ENCODE measurements at regions not wholly inside any gene's neighbourhood (a gene's known extent, or its start where the extent isn't known, plus 50 kb on each side); places are given as distances from the start of the nearest gene placed in this dataset.
"Not testable (repeated sequence)": the region's sequence is repeated elsewhere in the genome, so short reads cannot be mapped to it uniquely, and the experiment has no call there.

DNA sequence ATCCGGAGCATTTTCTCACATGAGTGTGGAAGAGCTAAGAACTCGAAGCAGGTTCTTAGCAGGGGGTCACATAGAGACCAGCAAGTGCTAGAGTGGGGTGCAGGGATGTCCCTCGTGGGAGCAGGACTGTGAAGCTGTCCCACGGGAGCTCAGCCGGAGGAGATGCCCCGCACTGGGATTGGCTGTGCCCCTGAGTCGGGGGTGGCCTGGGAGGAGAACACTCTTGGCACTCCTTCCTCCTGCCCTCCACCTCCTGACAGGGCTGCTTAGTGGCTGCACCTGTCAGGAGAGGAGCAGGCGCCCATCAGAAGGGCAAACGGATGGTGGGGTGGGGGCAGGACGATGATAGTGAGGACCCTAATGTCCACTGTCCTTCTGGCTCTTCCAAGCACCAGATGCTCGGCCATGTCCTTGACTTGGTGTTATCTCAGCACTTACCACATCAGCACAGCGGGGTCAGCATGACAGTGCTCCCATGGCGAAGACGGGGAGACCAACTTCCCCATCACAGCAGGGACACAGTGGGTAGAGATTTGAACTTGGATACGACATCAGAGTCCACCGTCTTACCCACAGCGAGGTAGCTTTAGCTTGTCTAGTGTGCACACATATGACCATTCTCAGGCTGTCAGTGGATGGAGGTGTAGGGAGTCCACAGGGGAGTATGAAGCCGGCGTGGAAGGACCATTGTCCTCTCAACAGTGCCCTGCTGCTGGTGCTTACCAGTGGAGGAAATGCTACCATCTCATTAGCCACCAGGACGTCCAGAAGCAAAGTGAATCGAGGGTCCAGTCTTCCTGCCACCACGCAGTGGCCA lies 142.5 kb upstream of the SHH start:
- DNase-seq (ENCODE audit: low spot score): no peak

GRCh38 chr7:155953781-155954549 lies 141.7 kb upstream of the SHH start:
- DNase-seq (ENCODE audit: low spot score): peak; percentile 88

GRCh38 chr7:155953501-155953778 lies 141.2 kb upstream of the SHH start:
- DNase-seq (ENCODE audit: low spot score): no peak

DNA sequence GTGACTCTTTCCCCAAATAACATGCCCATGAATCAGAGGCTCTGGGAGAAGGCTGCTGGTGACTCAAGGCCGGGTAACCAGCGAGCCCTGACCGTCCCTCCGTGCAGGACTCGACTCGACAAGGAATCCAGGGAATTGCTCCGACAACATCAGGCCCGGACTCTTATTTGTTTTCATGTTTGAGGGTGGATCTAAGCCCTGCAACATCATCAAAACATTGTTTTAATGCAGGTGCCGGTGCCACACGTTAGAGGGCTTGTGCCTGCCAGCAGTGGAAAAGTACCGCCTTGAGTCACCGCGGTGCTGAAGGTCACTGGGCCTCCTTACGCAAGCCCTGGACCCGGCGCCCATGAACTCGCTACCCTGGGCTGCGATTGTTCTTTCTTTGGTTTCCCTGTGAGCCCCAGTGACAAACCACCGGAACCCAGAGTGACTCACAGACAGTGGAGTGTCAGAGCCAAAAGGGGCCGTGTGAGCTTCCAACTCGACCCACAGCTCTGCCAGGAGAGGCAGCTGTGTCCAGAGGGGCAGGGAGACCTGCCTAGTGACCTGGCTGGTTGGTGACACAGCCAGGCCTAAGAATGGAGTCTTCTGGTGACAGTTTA lies 139.4 kb upstream of the SHH start:
- peak; percentile 99 for DNase-seq (ENCODE audit: low spot score)

DNA sequence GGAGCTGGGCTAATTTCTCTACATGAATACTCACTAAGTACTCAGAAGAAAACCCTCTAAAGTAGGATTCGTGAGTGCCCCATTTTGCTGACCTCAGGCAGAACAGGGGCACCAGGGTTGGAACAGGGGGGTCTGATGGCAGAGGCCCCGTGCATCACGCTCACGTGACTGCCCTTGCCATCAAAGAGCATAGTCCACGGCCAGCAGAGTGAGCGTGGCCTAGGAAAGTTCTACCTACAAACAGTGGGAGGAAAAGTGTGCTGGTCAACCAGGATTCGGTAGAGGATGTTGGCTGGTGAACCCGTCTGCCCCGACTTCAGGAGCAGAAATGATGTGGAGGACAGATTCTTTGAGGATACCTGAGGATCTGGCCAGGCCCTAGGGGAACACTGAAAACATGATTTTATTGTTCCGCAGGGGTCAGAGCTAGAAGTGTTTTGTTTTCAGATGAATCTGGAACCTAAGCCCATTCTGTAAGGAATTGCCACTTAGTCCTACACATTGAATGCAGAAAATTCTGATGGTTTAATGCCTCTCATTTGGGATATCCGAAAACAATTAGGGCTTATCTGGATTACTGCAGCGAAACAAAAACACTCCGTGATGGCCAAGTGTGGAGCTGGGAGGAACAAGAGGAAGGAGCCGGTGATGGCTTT lies 138.8 kb upstream of the SHH start:
- no peak for DNase-seq (ENCODE audit: low spot score)

DNA sequence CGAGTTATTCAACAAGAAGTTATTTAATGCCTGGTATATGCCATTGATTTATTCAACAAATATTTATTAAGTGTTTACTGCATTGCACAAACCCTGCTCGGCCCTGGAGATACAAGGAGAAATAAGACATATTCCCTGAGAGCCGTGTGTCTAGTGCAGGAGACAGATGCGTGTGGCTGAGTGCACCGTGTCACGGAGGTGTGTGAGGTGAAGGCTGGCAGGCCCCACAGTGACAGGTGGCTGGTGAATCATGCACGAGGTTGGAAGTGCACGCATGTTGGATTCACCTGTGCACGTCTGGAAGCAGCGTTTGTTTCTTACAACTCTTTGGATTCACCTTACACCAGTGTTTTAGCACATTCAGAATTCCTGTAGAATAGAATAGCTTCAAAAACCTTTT lies 136.6 kb upstream of the SHH start:
- DNase-seq (ENCODE audit: low spot score): no peak

- no peak for DNase-seq (ENCODE audit: low spot score)
These were observed 136.2 kb upstream of the SHH start for GRCh38 chr7:155948423-155948822.

GRCh38 chr7:155947051-155947450 lies 134.8 kb upstream of the SHH start:
- no peak for DNase-seq (ENCODE audit: low spot score)

DNA sequence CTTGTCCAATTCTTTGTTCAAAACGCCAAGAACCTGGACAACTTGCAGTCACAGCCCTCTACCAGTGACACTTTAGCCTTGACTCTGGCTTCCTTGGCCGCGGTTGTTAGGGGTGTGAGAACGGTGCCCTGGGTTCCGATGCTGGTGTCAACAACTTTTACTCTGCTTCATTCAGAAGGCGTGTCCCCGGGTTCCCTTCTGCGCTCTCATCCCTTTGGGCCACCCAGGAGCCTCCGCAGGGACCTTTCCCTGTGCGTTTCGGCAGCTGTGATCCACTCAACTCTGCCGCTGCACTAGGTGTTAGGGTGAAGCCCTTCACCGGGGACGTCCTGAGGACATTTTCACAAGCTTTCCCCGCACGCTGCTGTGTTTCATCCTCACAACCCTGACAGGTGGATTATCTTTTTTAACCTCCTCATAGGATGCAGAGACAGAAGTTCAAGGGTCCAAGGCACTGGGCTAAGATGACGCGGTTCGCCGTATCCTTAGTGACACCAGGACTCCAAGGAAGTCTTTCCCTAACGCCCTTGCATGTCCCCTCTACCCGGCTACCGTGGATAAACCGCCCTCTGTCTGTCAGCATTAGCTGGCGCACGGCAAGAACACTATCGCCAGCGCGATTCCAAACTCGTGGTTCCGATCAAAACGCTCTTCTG lies 133.5 kb upstream of the SHH start:
- no peak for DNase-seq (ENCODE audit: low spot score)

DNA sequence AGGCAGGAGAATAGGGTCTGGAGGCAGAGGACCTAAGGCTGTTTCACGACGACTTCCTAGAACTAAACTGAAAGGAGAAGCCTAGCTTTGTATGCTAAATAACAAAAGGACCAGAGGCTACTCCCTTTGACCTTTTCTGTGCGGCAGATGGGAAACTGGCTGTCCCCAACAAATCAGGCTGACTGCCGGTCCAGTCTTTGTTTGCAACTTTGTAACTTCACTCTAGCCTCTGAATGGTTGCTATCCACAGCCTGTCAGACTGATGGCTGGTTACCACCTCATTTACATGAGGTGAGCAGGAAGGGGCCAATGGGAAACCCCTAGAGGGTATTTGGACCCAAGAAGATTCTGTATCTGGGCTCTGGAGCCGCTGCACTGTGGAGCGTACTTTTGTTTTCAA lies 132.6 kb upstream of the SHH start:
- no peak for DNase-seq (ENCODE audit: low spot score)

- DNase-seq (ENCODE audit: low spot score): no peak
These were observed 131.1 kb upstream of the SHH start for GRCh38 chr7:155943251-155943899.

- no peak for DNase-seq (ENCODE audit: low spot score)
These were observed 130.1 kb upstream of the SHH start for GRCh38 chr7:155942226-155942950.

DNA sequence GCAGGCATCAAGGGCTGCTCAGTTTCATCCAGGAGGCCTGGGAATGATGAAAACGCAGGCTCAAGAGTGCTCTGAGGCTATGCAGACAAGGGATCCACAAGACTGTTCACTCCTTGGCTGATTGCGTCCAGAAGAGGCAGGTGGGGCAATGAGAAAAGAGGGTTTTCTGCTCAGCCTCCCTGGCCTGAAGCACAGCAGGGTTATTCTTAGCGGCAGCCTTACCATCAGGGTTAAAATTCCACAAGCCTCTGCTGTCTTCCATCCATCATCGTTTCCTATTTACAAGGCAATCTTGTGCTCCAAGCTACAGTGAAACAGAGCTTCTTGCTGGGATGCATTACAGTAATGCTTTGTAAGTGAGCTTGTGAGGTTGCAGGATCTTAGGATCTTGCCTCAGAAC lies 129.4 kb upstream of the SHH start:
- no peak for DNase-seq (ENCODE audit: low spot score)

DNA sequence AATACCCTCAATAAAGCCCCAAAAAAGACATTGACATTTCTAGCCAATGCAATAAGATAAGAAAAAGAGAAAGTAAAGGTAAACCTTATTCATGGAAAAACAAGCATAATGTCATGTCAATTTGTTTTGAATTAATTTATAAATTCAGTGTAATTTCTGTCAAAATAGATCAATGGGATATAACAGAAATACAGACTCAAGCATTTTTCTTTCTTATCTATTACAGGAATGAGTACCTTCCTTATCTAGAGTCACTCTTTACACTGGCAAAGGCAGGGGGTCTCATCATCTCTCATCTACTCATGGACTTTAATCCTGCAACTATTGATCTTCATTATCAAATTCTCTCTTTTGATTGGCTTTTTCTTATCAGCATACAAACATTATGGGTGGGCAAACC lies 127.1 kb upstream of the SHH start:
- no peak for DNase-seq (ENCODE audit: low spot score)

GRCh38 chr7:155938129-155938528 lies 125.9 kb upstream of the SHH start:
- DNase-seq (ENCODE audit: low spot score): no peak

DNA sequence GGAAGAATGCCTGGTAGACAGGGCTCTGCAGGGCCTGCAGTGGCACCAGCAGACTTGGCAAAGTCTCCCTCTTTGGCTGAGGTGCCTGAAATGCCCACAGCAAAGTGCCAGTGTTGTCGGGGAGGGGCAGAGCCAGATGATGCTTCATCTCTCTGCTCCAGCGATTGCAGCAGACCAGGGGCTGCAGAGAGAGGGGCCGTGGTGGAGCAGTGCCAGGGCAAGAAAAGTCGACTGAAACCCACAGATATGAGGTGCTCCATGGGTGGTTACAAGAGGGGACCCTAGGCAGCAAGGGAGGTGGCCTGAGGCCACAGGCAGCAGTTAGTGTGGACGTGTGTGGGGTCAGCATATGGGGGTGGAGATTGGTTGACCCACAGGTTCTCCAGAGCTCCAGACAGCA lies 123.5 kb upstream of the SHH start:
- no peak for DNase-seq (ENCODE audit: low spot score)

GRCh38 chr7:155935005-155935557 lies 122.8 kb upstream of the SHH start:
- no peak for DNase-seq (ENCODE audit: low spot score)

GRCh38 chr7:155932324-155932723 lies 120.1 kb upstream of the SHH start:
- not testable (repeated sequence) for DNase-seq (ENCODE audit: low spot score)

DNA sequence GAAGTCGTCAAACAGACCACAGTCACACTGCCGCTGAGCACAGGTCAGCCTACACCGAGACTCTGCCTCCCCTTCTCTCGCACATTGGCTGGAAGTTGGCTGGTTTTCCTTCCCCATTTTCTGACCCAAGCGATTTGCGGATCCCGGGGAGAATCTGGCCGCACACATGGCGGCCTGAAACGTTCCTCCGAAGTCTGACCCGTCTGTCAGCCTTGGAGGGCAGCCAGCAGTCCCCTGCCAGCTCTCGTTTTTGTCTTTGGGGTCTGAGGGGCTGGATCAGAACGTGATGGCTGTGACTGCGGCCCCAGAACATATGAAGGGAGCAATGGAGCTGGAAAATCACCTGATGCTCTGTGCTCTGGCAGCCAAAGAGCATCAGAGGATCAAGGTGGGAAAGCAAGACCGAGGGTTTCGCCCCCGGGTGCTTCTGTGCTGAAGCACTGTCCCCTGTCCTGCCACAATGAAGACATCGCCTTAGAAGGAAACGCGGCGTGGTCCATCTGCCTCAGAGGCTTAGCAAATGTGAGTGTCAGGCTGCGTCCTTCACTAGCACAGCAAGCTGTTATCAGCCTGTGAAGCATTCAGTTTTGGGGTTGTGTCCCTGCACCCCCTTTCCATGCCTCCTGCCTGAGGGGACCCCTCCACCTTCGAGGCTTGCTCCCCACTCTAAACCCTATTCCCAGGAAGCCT lies 119.3 kb upstream of the SHH start:
- no peak for DNase-seq (ENCODE audit: low spot score)

DNA sequence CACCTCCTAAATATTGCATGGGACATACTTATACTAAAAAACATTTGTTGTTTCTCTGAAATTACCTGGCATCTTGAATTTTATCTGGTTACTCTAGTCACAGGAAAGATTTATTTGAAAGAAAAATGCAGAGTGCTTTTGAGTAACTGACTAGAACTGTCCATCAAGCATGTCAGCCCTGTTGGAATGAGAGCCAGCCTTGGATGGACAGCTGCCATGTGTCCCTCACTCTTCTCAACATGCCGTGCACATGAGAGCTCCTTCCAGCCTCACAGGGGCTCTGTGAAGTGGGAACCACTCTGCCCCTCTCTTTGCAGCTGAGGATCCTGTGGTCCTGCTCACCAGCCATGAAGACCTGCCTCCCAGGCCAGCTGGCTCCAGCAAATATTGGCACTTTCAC lies 118.3 kb upstream of the SHH start:
- no peak for DNase-seq (ENCODE audit: low spot score)
